ENCODE measurements at regions not wholly inside any gene's neighbourhood (a gene's known extent, or its start where the extent isn't known, plus 50 kb on each side); places are given as distances from the start of the nearest gene placed in this dataset.

GRCh38 chr3:59308684-59309083 is 258.9 kb upstream of the CFAP20DC start:
- 85 to 90% methylated on average over 4 of the region's 4 CpGs for WGBS, 2 experiments (ENCODE audit: insufficient coverage in 1 of 2, insufficient read length in 1 of 2)
- Histone ChIP-seq H3K4me3 (ENCODE audit: low read length) (no peak overlapping the region), H3K27me3 (ENCODE audit: control insufficient read depth, insufficient read depth, low read length, poor library complexity, severe bottlenecking) (no peaks in the 10 kb centered on the region), H3K9ac (ENCODE audit: extremely low read depth, low read length, poor library complexity, severe bottlenecking) (no peak overlapping the region), H3K36me3 (ENCODE audit: control insufficient read depth, insufficient read depth, low read length) (no peaks in the 10 kb centered on the region), H3K9me3 (ENCODE audit: control insufficient read depth, low read length) (no peaks in the 10 kb centered on the region), H3K4me1 (ENCODE audit: control insufficient read depth, insufficient read depth, low read length) (no peaks in the 10 kb centered on the region), H3K27ac (ENCODE audit: low read depth, low read length) (no peak overlapping the region)
- H3K4me1 Mint-ChIP-seq, result no peaks in the 10 kb centered on the region
- H3K27me3 Mint-ChIP-seq (ENCODE audit: insufficient read depth), result no peaks in the 10 kb centered on the region
- H3K4me3 Mint-ChIP-seq, result no peak overlapping the region
- TF ChIP-seq, protein P1, sequence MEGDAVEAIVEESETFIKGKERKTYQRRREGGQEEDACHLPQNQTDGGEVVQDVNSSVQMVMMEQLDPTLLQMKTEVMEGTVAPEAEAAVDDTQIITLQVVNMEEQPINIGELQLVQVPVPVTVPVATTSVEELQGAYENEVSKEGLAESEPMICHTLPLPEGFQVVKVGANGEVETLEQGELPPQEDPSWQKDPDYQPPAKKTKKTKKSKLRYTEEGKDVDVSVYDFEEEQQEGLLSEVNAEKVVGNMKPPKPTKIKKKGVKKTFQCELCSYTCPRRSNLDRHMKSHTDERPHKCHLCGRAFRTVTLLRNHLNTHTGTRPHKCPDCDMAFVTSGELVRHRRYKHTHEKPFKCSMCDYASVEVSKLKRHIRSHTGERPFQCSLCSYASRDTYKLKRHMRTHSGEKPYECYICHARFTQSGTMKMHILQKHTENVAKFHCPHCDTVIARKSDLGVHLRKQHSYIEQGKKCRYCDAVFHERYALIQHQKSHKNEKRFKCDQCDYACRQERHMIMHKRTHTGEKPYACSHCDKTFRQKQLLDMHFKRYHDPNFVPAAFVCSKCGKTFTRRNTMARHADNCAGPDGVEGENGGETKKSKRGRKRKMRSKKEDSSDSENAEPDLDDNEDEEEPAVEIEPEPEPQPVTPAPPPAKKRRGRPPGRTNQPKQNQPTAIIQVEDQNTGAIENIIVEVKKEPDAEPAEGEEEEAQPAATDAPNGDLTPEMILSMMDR (conservative IDR thresholded peaks at IDR 0.05), result peak; percentile 74
- no peak overlapping the region for H3K27ac Mint-ChIP-seq
- H3K9me3 Mint-ChIP-seq, result no peaks in the 10 kb centered on the region
- no peaks in the 10 kb centered on the region for H3K36me3 Mint-ChIP-seq (ENCODE audit: low read depth)
- no peak for DNase-seq

- no peaks in the 10 kb centered on the region for H3K9me3 Mint-ChIP-seq
- no peaks in the 10 kb centered on the region for H3K4me1 ChIP-seq (ENCODE audit: control insufficient read depth, insufficient read depth, low read length)
- no peak overlapping the region for H3K4me3 Mint-ChIP-seq
- no peaks in the 10 kb centered on the region for H3K36me3 Mint-ChIP-seq (ENCODE audit: low read depth)
- no peak for DNase-seq
- H3K4me3 ChIP-seq (ENCODE audit: low read length), result no peak overlapping the region
- no peaks in the 10 kb centered on the region for H3K9me3 ChIP-seq (ENCODE audit: control insufficient read depth, low read length)
- TF ChIP-seq, protein P1 (conservative IDR thresholded peaks at IDR 0.05), result no peak
- H3K4me1 Mint-ChIP-seq, result no peaks in the 10 kb centered on the region
- 84% methylated on average over 1 of the region's 1 CpG; no CpG with 5 or more reads in 1 of the 2 experiments for WGBS, 2 experiments (ENCODE audit: insufficient coverage in 1 of 2, insufficient read length in 1 of 2)
- H3K36me3 ChIP-seq (ENCODE audit: control insufficient read depth, insufficient read depth, low read length), result no peaks in the 10 kb centered on the region
- no peak overlapping the region for H3K9ac ChIP-seq (ENCODE audit: extremely low read depth, low read length, poor library complexity, severe bottlenecking)
- H3K27ac ChIP-seq (ENCODE audit: low read depth, low read length), result no peak overlapping the region
- no peaks in the 10 kb centered on the region for H3K27me3 Mint-ChIP-seq (ENCODE audit: insufficient read depth)
- no peaks in the 10 kb centered on the region for H3K27me3 ChIP-seq (ENCODE audit: control insufficient read depth, insufficient read depth, low read length, poor library complexity, severe bottlenecking)
- no peak overlapping the region for H3K27ac Mint-ChIP-seq
Measured at GRCh38 chr3:59308001-59308400, 258.2 kb upstream of the CFAP20DC start.

DNA sequence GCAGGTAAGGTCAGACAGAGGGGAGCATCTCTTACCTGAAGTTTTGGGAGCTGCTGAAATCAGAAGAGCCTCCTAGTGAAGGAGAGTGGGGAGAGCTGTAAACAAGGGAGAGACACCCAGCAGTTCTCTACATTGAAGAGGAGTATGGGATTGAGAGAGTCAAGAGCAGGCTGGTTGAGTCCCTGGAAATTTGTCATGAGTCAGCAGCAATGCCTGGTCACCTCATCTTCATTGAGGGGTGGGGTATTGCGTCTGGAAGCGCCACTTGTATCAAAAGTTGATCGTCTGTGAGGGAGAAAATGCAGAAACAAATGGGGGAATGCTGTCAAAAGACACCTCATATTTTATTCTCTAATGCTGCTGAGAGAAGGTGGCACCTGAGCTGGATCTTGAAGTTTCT is 256.6 kb upstream of the CFAP20DC start:
- H3K9me3 ChIP-seq (ENCODE audit: control insufficient read depth, low read length), result no peaks in the 10 kb centered on the region
- 99 to 100% methylated on average over 3 of the region's 3 CpGs for WGBS, 2 experiments (ENCODE audit: insufficient coverage in 1 of 2, insufficient read length in 1 of 2)
- TF ChIP-seq, protein P1 (conservative IDR thresholded peaks at IDR 0.05), result no peak
- H3K36me3 ChIP-seq (ENCODE audit: control insufficient read depth, insufficient read depth, low read length), result no peaks in the 10 kb centered on the region
- Mint-ChIP-seq H3K9me3 (no peaks in the 10 kb centered on the region), H3K4me1 (no peaks in the 10 kb centered on the region), H3K36me3 (ENCODE audit: low read depth) (no peaks in the 10 kb centered on the region), H3K27me3 (ENCODE audit: insufficient read depth) (no peaks in the 10 kb centered on the region), H3K4me3 (no peak overlapping the region), H3K27ac (no peak overlapping the region)
- H3K4me1 ChIP-seq (ENCODE audit: control insufficient read depth, insufficient read depth, low read length), result no peaks in the 10 kb centered on the region
- H3K27ac ChIP-seq (ENCODE audit: low read depth, low read length), result no peak overlapping the region
- H3K4me3 ChIP-seq (ENCODE audit: low read length), result no peak overlapping the region
- H3K9ac ChIP-seq (ENCODE audit: extremely low read depth, low read length, poor library complexity, severe bottlenecking), result no peak overlapping the region
- DNase-seq, result no peak
- no peaks in the 10 kb centered on the region for H3K27me3 ChIP-seq (ENCODE audit: control insufficient read depth, insufficient read depth, low read length, poor library complexity, severe bottlenecking)

Measured in endodermal cell (in vitro differentiated cells).